ENCODE measurements at regions not wholly inside any gene's neighbourhood (a gene's known extent, or its start where the extent isn't known, plus 50 kb on each side); places are given as distances from the start of the nearest gene placed in this dataset.

GRCh38 chr4:14125375-14126129 is 498.0 kb upstream of the BOD1L1 start:
- no peak overlapping the region for H3K18ac ChIP-seq (ENCODE audit: extremely low read depth, low read length)
- H2AK5ac ChIP-seq (ENCODE audit: low read depth, low read length): no peak overlapping the region
- no peak overlapping the region for H3K4ac ChIP-seq (replicated peaks; ENCODE audit: insufficient read length, low read depth, low read length)
- no peak overlapping the region for H4K5ac ChIP-seq (ENCODE audit: insufficient read length, low read depth, low read length)
- H2AFZ ChIP-seq (ENCODE audit: low read length): no peak overlapping the region
- no peak overlapping the region for H3K4me3 ChIP-seq (ENCODE audit: extremely low read depth in 1 of 4, insufficient read depth in 2 of 4, low read depth in 3 of 4, low read length in 4 of 4)
- 92% methylated on average over 1 of the region's 1 CpG; no CpG with 5 or more reads in 1 of the 2 experiments for WGBS, 2 experiments (ENCODE audit: extremely low coverage in 1 of 2, insufficient coverage in 1 of 2, insufficient read length in 1 of 2, insufficient replicate concordance in 2 of 2, low coverage in 1 of 2, low lambda C conversion rate in 2 of 2, missing lambda C conversion rate in 1 of 2)
- CTCF ChIA-PET (ENCODE audit: partially characterized antibody): no interaction called here
- H3K79me1 ChIP-seq (ENCODE audit: low read depth, low read length): no peaks in the 10 kb centered on the region
- H2BK12ac ChIP-seq (ENCODE audit: low read depth, low read length): no peak overlapping the region; the same call in 1 of the 2 replicates
- no peaks in the 10 kb centered on the region for H3K79me2 ChIP-seq (ENCODE audit: control insufficient read depth in 1 of 2, insufficient read depth in 2 of 2, low read length in 2 of 2)
- H3K9me3 ChIP-seq (ENCODE audit: insufficient read depth in 2 of 2, low read depth in 1 of 2, low read length in 1 of 2): peaks cover 0 to 3% of the 10 kb centered on the region in 2 experiments; a peak in 1 of 4 replicates
- H3K27ac ChIP-seq (ENCODE audit: low read depth, low read length): no peak overlapping the region
- H4K20me1 ChIP-seq (replicated peaks in 1 of 2; ENCODE audit: control insufficient read depth in 1 of 2, insufficient read depth in 2 of 2, low read length in 2 of 2): no peaks in the 10 kb centered on the region
- no peak overlapping the region for H3K9ac ChIP-seq (replicated peaks in 1 of 4; ENCODE audit: extremely low read depth in 1 of 4, low read depth in 3 of 4, low read length in 3 of 4)
- no peak overlapping the region for H4K8ac ChIP-seq (ENCODE audit: extremely low read depth, insufficient read depth, low read length)
- DNase-seq (ENCODE audit: low read depth in 1 of 2, low spot score in 2 of 2) (no peak), FAIRE-seq (no peak)
- H3K4me2 ChIP-seq (ENCODE audit: insufficient read depth in 1 of 2, low read depth in 2 of 2, low read length in 2 of 2): no peak overlapping the region
- POLR2A ChIA-PET (ENCODE audit: partially characterized antibody): no interaction called here
- H3K56ac ChIP-seq (replicated peaks; ENCODE audit: insufficient read length, low read depth, low read length): no peak overlapping the region
- H2BK20ac ChIP-seq (ENCODE audit: low read length): no peak overlapping the region
- H2BK15ac ChIP-seq (ENCODE audit: low read length): no peak overlapping the region
- H3K23me2 ChIP-seq (ENCODE audit: low read depth, low read length): no peaks in the 10 kb centered on the region
- H3K36me3 ChIP-seq (ENCODE audit: control insufficient read depth in 2 of 4, insufficient read depth in 4 of 4, low read length in 3 of 4): no peaks in the 10 kb centered on the region
- no peak overlapping the region for H4K91ac ChIP-seq (replicated peaks; ENCODE audit: insufficient read length, low read length)
- H3K23ac ChIP-seq (ENCODE audit: insufficient read length): no peak overlapping the region
- H2BK5ac ChIP-seq (ENCODE audit: low read depth, low read length): no peak overlapping the region
- H3K4me1 ChIP-seq (replicated peaks in 1 of 4; ENCODE audit: control insufficient read depth in 3 of 4, insufficient read depth in 4 of 4, low read length in 3 of 4): no peaks in the 10 kb centered on the region
- no peaks in the 10 kb centered on the region for H3K27me3 ChIP-seq (replicated peaks in 1 of 4; ENCODE audit: control insufficient read depth in 3 of 4, extremely low read depth in 1 of 4, insufficient read depth in 3 of 4, low read length in 3 of 4)
- H2BK120ac ChIP-seq (replicated peaks; ENCODE audit: low read depth, low read length): no peak overlapping the region
- H3K14ac ChIP-seq (ENCODE audit: insufficient read length): no peak overlapping the region
- TF ChIP-seq TAF1 (IDR thresholded peaks at IDR 0.05; ENCODE audit: low read depth, low read length) (no peak), POLR2AphosphoS5 (IDR thresholded peaks at IDR 0.05; ENCODE audit: low read depth, low read length) (no peak), SP2 (IDR thresholded peaks at IDR 0.05; ENCODE audit: low read length) (no peak), PHF8 (conservative IDR thresholded peaks at IDR 0.05; ENCODE audit: low read depth, low read length) (no peak), KDM4A (IDR thresholded peaks at IDR 0.05; ENCODE audit: low read depth, low read length, severe bottlenecking) (no peak), SP4 (IDR thresholded peaks at IDR 0.05; ENCODE audit: low read length) (no peak), CBX8 (IDR thresholded peaks at IDR 0.05; ENCODE audit: borderline replicate concordance, low read depth, low read length) (no peak), SIRT6 (IDR thresholded peaks at IDR 0.05; ENCODE audit: low read length) (no peak), KDM5A (IDR thresholded peaks at IDR 0.05; ENCODE audit: low read length) (no peak), JUN (IDR thresholded peaks at IDR 0.05; ENCODE audit: low read depth, low read length) (no peak), MAFK (IDR thresholded peaks at IDR 0.05; ENCODE audit: low read depth, low read length) (no peak), RBBP5 (IDR thresholded peaks at IDR 0.05; ENCODE audit: borderline replicate concordance, low read depth, low read length) (no peak)

Data from H1 (cell line).